ENCODE measurements at regions not wholly inside any gene's neighbourhood (a gene's known extent, or its start where the extent isn't known, plus 50 kb on each side); places are given as distances from the start of the nearest gene placed in this dataset.

- Histone ChIP-seq H3K27me3 (ENCODE audit: control insufficient read depth, insufficient read depth, low read length) (no peaks in the 10 kb centered on the region), H3K9me3 (ENCODE audit: control insufficient read depth, insufficient read depth, low read length) (no peaks in the 10 kb centered on the region), H3K4me3 (ENCODE audit: low read depth, low read length) (no peak overlapping the region), H3K27ac (ENCODE audit: low read depth, low read length) (no peak overlapping the region)
- ChIA-PET POLR2A (no interaction called here), CTCF (interaction anchor here (1.6 to 2.0 kb wide), 2 partner anchors 290 to 854 kb away, joined by 6 read pairs; no protein-coding TSS in a partner anchor)
- TF ChIP-seq CTCF (IDR thresholded peaks at IDR 0.05; ENCODE audit: low read depth, low read length) = no peak
- DNase-seq (ENCODE audit: low read depth, low spot score) = no peak
Measured at GRCh38 chr10:36489181-36489580, 636.2 kb upstream of the ANKRD30A start.

GRCh38 chr10:36488579-36488978 is 636.8 kb upstream of the ANKRD30A start:
- Histone ChIP-seq H3K9me3 (ENCODE audit: control insufficient read depth, insufficient read depth, low read length) (no peaks in the 10 kb centered on the region), H3K27me3 (ENCODE audit: control insufficient read depth, insufficient read depth, low read length) (no peaks in the 10 kb centered on the region), H3K27ac (ENCODE audit: low read depth, low read length) (no peak overlapping the region), H3K4me3 (ENCODE audit: low read depth, low read length) (no peak overlapping the region)
- no peak for TF ChIP-seq CTCF (IDR thresholded peaks at IDR 0.05; ENCODE audit: low read depth, low read length)
- ChIA-PET POLR2A (interaction anchor here (0.6 kb wide), 1 partner anchor 844 kb away, joined by 10 read pairs; no protein-coding TSS in a partner anchor), CTCF (no interaction called here)
- no peak for DNase-seq (ENCODE audit: low read depth, low spot score)

- peaks cover 9% of the 10 kb centered on the region for H3K9me3 ChIP-seq (ENCODE audit: control insufficient read depth, insufficient read depth, low read length)
- H3K27ac ChIP-seq (ENCODE audit: low read depth, low read length) = no peak overlapping the region
- no peaks in the 10 kb centered on the region for H3K27me3 ChIP-seq (ENCODE audit: control insufficient read depth, insufficient read depth, low read length)
- ChIA-PET POLR2A (no interaction called here), CTCF (no interaction called here)
- no peak overlapping the region for H3K4me3 ChIP-seq (ENCODE audit: low read depth, low read length)
- no peak for TF ChIP-seq CTCF (IDR thresholded peaks at IDR 0.05; ENCODE audit: low read depth, low read length)
- no peak for DNase-seq (ENCODE audit: low read depth, low spot score)
Measured at GRCh38 chr10:36479073-36479472, 646.3 kb upstream of the ANKRD30A start.

GRCh38 chr10:36476399-36476798 is 649.0 kb upstream of the ANKRD30A start:
- POLR2A ChIA-PET = no interaction called here
- Histone ChIP-seq H3K9me3 (ENCODE audit: control insufficient read depth, insufficient read depth, low read length) (no peaks in the 10 kb centered on the region), H3K27ac (ENCODE audit: low read depth, low read length) (no peak overlapping the region), H3K27me3 (ENCODE audit: control insufficient read depth, insufficient read depth, low read length) (no peaks in the 10 kb centered on the region), H3K4me3 (ENCODE audit: low read depth, low read length) (no peak overlapping the region)
- CTCF ChIA-PET = interaction anchor here (0.6 kb wide), 1 partner anchor 23 kb away, joined by 3 read pairs; no protein-coding TSS in a partner anchor
- no peak for DNase-seq (ENCODE audit: low read depth, low spot score)
- no peak for TF ChIP-seq CTCF (IDR thresholded peaks at IDR 0.05; ENCODE audit: low read depth, low read length)

GRCh38 chr10:36475746-36476145 is 649.7 kb upstream of the ANKRD30A start:
- Histone ChIP-seq H3K4me3 (ENCODE audit: low read depth, low read length) (no peak overlapping the region), H3K27ac (ENCODE audit: low read depth, low read length) (no peak overlapping the region), H3K9me3 (ENCODE audit: control insufficient read depth, insufficient read depth, low read length) (no peaks in the 10 kb centered on the region), H3K27me3 (ENCODE audit: control insufficient read depth, insufficient read depth, low read length) (no peaks in the 10 kb centered on the region)
- POLR2A ChIA-PET = no interaction called here
- DNase-seq (ENCODE audit: low read depth, low spot score) = no peak
- CTCF ChIA-PET = no interaction called here
- no peak for TF ChIP-seq CTCF (IDR thresholded peaks at IDR 0.05; ENCODE audit: low read depth, low read length)
